Heart left ventricle (tissue), 13 donors: ENCODE measurements at regions not wholly inside any gene's neighbourhood (a gene's known extent, or its start where the extent isn't known, plus 50 kb on each side); places are given as distances from the start of the nearest gene placed in this dataset.

ENCODE experiments used
- CTCF ChIP-seq, 12 donors: fragments of 200-600 bp; sonication (generic) in 4 of 12; IDR thresholded peaks; one replicate each; pipeline versions ENCODE4 v1.5.0 to v1.8.0; 2018 to 2022; ENCODE audit warnings: antibody characterized with exemption in 12 of 12, mild to moderate bottlenecking in 5 of 12
- POLR2A ChIP-seq, 2 donors: fragments of 450-650 bp; IDR thresholded peaks; one replicate each; pipeline ENCODE4 v1.6.1; 2017; ENCODE audit warnings: antibody characterized with exemption in 2 of 2, mild to moderate bottlenecking in 2 of 2, moderate library complexity in 2 of 2
- donor health status: ischemic (EF 13 %, LVEDD 7.1; RV severe dilation, severe dysfunction).
- donor health status: DM: no; HTN: yes; CAD: no.
- donor health status: DM: no; HTN: no; CAD: no.
- donor health status: ischemic (EF 25% LVEDD 6.9; RV normal size, moderate dysfunction).
- donor health status: ischemic (EF 25% LVEDD 5.7; RV mildly dilated, moderate dysfunction).
- donor health status: ischemic (EF 35%, LVEDD 5.7; RV mildly dilated, moderate dysfunction).
- donor health status: nonischemic (EF 11% LVEDD 7.7; RV severe dilation, severe dysfunction).
- donor health status: DM: yes; HTN: yes; CAD: no.
- donor health status: PGD.
- donor health status: ischemic (EF 29% LVEDD 5.4; RV normal size, mild dysfunction).
- donor health status: nonischemic (EF 23%, LVEDD 6.1; RV moderate dilation, normal function).

- TF ChIP-seq CTCF (IDR thresholded peaks at IDR 0.05), result no peak
- TF ChIP-seq POLR2A (IDR thresholded peaks at IDR 0.05), result no peak
Measured at GRCh38 chr2:217199255-217199630, 339.4 kb upstream of the TNP1 start.
